Breast epithelium (tissue), 3 donors: ENCODE measurements at regions not wholly inside any gene's neighbourhood (a gene's known extent, or its start where the extent isn't known, plus 50 kb on each side); places are given as distances from the start of the nearest gene placed in this dataset.

ENCODE experiments used
- CTCF ChIP-seq, 3 donors: fragments of 450-650 bp; IDR thresholded peaks; one replicate each; pipeline ENCODE4 v1.5.1; 2016 to 2017; ENCODE audit warnings: antibody characterized with exemption in 3 of 3, mild to moderate bottlenecking in 3 of 3, moderate library complexity in 3 of 3
- POLR2A ChIP-seq: fragments of 450-650 bp; IDR thresholded peaks from one replicate; pipeline ENCODE4 v1.6.1; 2016; ENCODE audit warnings: antibody characterized with exemption, mild to moderate bottlenecking, moderate library complexity

GRCh38 chr14:48247977-48248376 is 572.6 kb upstream of the MDGA2 start:
- TF ChIP-seq POLR2A (no peak), CTCF (IDR thresholded peaks at IDR 0.05) (no peak)
